IMR-90 (cell line): ENCODE measurements at regions not wholly inside any gene's neighbourhood (a gene's known extent, or its start where the extent isn't known, plus 50 kb on each side); places are given as distances from the start of the nearest gene placed in this dataset.

ENCODE experiments used
- ATAC-seq: fragments of 200-7000 bp; cut with Tn5 transposase; 2 replicates; pipeline ENCODE4 v1.9.1; 2020; ENCODE audit warnings: low read depth, mild to moderate bottlenecking, moderate library complexity
- BruUV-seq: library from RNA; stranded (reverse); fragments of 400-500 nt; replicated peaks from 2 replicates; lab custom pipeline; 2021; lab: Mats Ljungman, UMichigan
- CTCF ChIA-PET: fragments of 300-600 bp; formaldehyde crosslinking; extraction: SDS; loops from one replicate; lab custom pipeline; 2021; ENCODE audit warnings: antibody characterized with exemption; lab: Yijun Ruan, JAX
- POLR2A ChIA-PET: fragments of 300-600 bp; sonication (Branson Sonifier 250); formaldehyde crosslinking; loops from one replicate; lab custom pipeline; 2022; ENCODE audit warnings: antibody characterized with exemption; ENCODE audit not compliant: unreplicated experiment; lab: Charles Lee
- DNase-seq: peaks from one replicate; pipeline ENCODE4 v3.0.0; 2013
- H2AFZ ChIP-seq: replicated peaks from 2 replicates; pipeline ENCODE3; 2013; ENCODE audit warnings: low read length, mild to moderate bottlenecking; ENCODE audit not compliant: poor library complexity
- H2AK5ac ChIP-seq: 2 replicates; pipeline ENCODE4 v1.6.1; 2013; ENCODE audit warnings: low read depth, low read length, inconsistent platforms
- H2AK9ac ChIP-seq: replicated peaks from 2 replicates; pipeline ENCODE3; 2013; ENCODE audit warnings: mild to moderate bottlenecking, low read depth, low read length, moderate library complexity; ENCODE audit not compliant: poor library complexity
- H2BK120ac ChIP-seq: 2 replicates; pipeline ENCODE4 v1.6.1; 2013; ENCODE audit warnings: low read depth, low read length, inconsistent platforms
- H2BK15ac ChIP-seq: 3 replicates; pipeline ENCODE4 v1.6.1; 2013; ENCODE audit warnings: low read depth, low read length, inconsistent platforms
- H2BK20ac ChIP-seq: 2 replicates; pipeline ENCODE4 v1.6.1; 2013; ENCODE audit warnings: low read depth, mild to moderate bottlenecking, inconsistent platforms, low read length, moderate library complexity
- H2BK5ac ChIP-seq: 2 replicates; pipeline ENCODE4 v1.6.1; 2013; ENCODE audit warnings: mild to moderate bottlenecking, low read depth, low read length, inconsistent platforms; ENCODE audit not compliant: poor library complexity, severe bottlenecking
- H3K14ac ChIP-seq: replicated peaks from 2 replicates; pipeline ENCODE4 v1.6.1; 2013; ENCODE audit warnings: low read depth, low read length, inconsistent platforms
- H3K18ac ChIP-seq: 2 replicates; pipeline ENCODE4 v1.6.1; 2013; ENCODE audit warnings: low read depth, low read length, control low read depth
- H3K23ac ChIP-seq: 2 replicates; pipeline ENCODE4 v1.6.1; 2013; ENCODE audit warnings: low read depth, low read length, inconsistent platforms
- H3K27ac ChIP-seq: 2 replicates; pipeline ENCODE4 v1.5.1; 2013; ENCODE audit warnings: mild to moderate bottlenecking, control low read depth, low read length; ENCODE audit not compliant: insufficient read depth
- H3K27me3 ChIP-seq: 2 replicates; pipeline ENCODE4 v1.6.1; 2013; ENCODE audit warnings: low read length; ENCODE audit not compliant: control insufficient read depth, insufficient read depth
- H3K36me3 ChIP-seq: 2 replicates; pipeline ENCODE4 v1.6.1; 2013; ENCODE audit warnings: low read length, mixed read lengths; ENCODE audit not compliant: control insufficient read depth, insufficient read depth
- H3K4ac ChIP-seq: 2 replicates; pipeline ENCODE4 v1.6.1; 2013; ENCODE audit warnings: low read depth, low read length, inconsistent platforms
- H3K4me1 ChIP-seq: 2 replicates; pipeline ENCODE4 v1.6.1; 2013; ENCODE audit warnings: low read length, mixed read lengths; ENCODE audit not compliant: control insufficient read depth, insufficient read depth
- H3K4me2 ChIP-seq: 2 replicates; pipeline ENCODE4 v1.6.1; 2013; ENCODE audit warnings: low read depth, mild to moderate bottlenecking, control low read depth, low read length, moderate library complexity
- H3K4me3 ChIP-seq: 2 replicates; pipeline ENCODE4 v1.5.1; 2013; ENCODE audit warnings: low read depth, mild to moderate bottlenecking, control low read depth, low read length, moderate library complexity; ENCODE audit not compliant: insufficient read depth
- H3K56ac ChIP-seq: 2 replicates; pipeline ENCODE4 v1.6.1; 2013; ENCODE audit warnings: low read length, inconsistent platforms; ENCODE audit not compliant: insufficient read depth; ENCODE audit errors: extremely low read depth
- H3K79me1 ChIP-seq, 2 experiments: 2 replicates each; pipeline ENCODE4 v1.6.1; 2013; ENCODE audit warnings: low read length in 2 of 2, inconsistent platforms in 1 of 2, low read depth in 1 of 2
- H3K9ac ChIP-seq: 2 replicates; pipeline ENCODE4 v1.6.1; 2013; ENCODE audit warnings: low read depth, low read length, control low read depth
- H3K9me1 ChIP-seq: 2 replicates; pipeline ENCODE4 v1.6.1; 2013; ENCODE audit warnings: low read length, inconsistent platforms; ENCODE audit not compliant: insufficient read depth
- H3K9me3 ChIP-seq: 2 replicates; pipeline ENCODE4 v1.6.1; 2013; ENCODE audit warnings: low read length; ENCODE audit not compliant: control insufficient read depth, insufficient read depth
- H4K20me1 ChIP-seq: 2 replicates; pipeline ENCODE4 v1.6.1; 2013; ENCODE audit warnings: low read length, inconsistent platforms; ENCODE audit not compliant: insufficient read depth
- H4K5ac ChIP-seq: 2 replicates; pipeline ENCODE4 v1.6.1; 2013; ENCODE audit warnings: mild to moderate bottlenecking, low read depth, low read length, control low read depth
- H4K8ac ChIP-seq, 2 experiments: 2 replicates each; pipeline ENCODE4 v1.6.1; 2013; ENCODE audit warnings: low read depth in 2 of 2, low read length in 2 of 2, control low read depth in 1 of 2, inconsistent platforms in 1 of 2
- H4K91ac ChIP-seq: 2 replicates; pipeline ENCODE4 v1.6.1; 2013; ENCODE audit warnings: low read depth, low read length, inconsistent platforms; ENCODE audit not compliant: insufficient read depth
- BHLHE40 ChIP-seq: fragments of 150-350 bp; IDR thresholded peaks from 2 replicates; pipeline ENCODE4 v1.6.1; 2016; ENCODE audit warnings: mild to moderate bottlenecking, low read depth, low read length
- CEBPB ChIP-seq: IDR thresholded peaks from 2 replicates; pipeline ENCODE4 v1.6.1; 2012; ENCODE audit warnings: low read depth, low read length, improper control_type of control experiment
- CHD1 ChIP-seq: IDR thresholded peaks from 2 replicates; pipeline ENCODE4 v1.6.1; 2012; ENCODE audit warnings: low read depth, low read length, improper control_type of control experiment
- CTCF ChIP-seq: conservative IDR thresholded peaks from 2 replicates; pipeline ENCODE4 v1.5.1; 2012; ENCODE audit warnings: mild to moderate bottlenecking, low read depth, low read length, improper control_type of control experiment
- ELK1 ChIP-seq: fragments of 150-350 bp; IDR thresholded peaks from 2 replicates; pipeline ENCODE4 v1.6.1; 2016; ENCODE audit warnings: low read depth, mild to moderate bottlenecking, low read length, moderate library complexity, borderline replicate concordance
- FOS ChIP-seq: fragments of 150-350 bp; IDR thresholded peaks from 2 replicates; pipeline ENCODE4 v1.6.1; 2016; ENCODE audit warnings: low read depth, low read length
- MAZ ChIP-seq: IDR thresholded peaks from 2 replicates; pipeline ENCODE4 v1.6.1; 2012; ENCODE audit warnings: low read depth, mild to moderate bottlenecking, low read length, improper control_type of control experiment, moderate library complexity, borderline replicate concordance
- MXI1 ChIP-seq: IDR thresholded peaks from 2 replicates; pipeline ENCODE4 v1.6.1; 2012; ENCODE audit warnings: low read depth, mild to moderate bottlenecking, low read length, moderate library complexity, borderline replicate concordance
- NFE2L2 ChIP-seq: fragments of 150-350 bp; IDR thresholded peaks from 2 replicates; pipeline ENCODE4 v1.6.1; 2016; ENCODE audit warnings: low read depth, mild to moderate bottlenecking, low read length
- POLR2A ChIP-seq: IDR thresholded peaks from 2 replicates; pipeline ENCODE4 v1.6.1; 2012; ENCODE audit warnings: mild to moderate bottlenecking, low read depth, low read length
- RCOR1 ChIP-seq: IDR thresholded peaks from 2 replicates; pipeline ENCODE4 v1.6.1; 2012; ENCODE audit warnings: mild to moderate bottlenecking, low read length, improper control_type of control experiment; ENCODE audit not compliant: insufficient replicate concordance
- RFX5 ChIP-seq: IDR thresholded peaks from 2 replicates; pipeline ENCODE4 v1.8.0; 2012; ENCODE audit warnings: low read depth, mild to moderate bottlenecking, low read length, moderate library complexity
- SMC3 ChIP-seq: fragments of 150-350 bp; IDR thresholded peaks from 2 replicates; pipeline ENCODE4 v1.6.1; 2016; ENCODE audit warnings: low read depth, mild to moderate bottlenecking, antibody characterized with exemption, low read length, moderate library complexity
- USF2 ChIP-seq: fragments of 150-350 bp; IDR thresholded peaks from 2 replicates; pipeline ENCODE4 v1.6.1; 2017; ENCODE audit warnings: mild to moderate bottlenecking, antibody characterized with exemption, low read length, low read depth
- WGBS, 2 experiments: methylation state at CpG; one replicate each; pipeline versions ENCODE4 v1.1.5 to v1.1.7; 2013; ENCODE audit warnings: missing lambda C conversion rate in 2 of 2; ENCODE audit not compliant: insufficient read length in 1 of 2; ENCODE audit errors: extremely low coverage in 2 of 2; 5-methylcytosine and 5-hydroxymethylcytosine counted together
- dilution Hi-C: fragments of 300-500 bp; cut with HindIII; formaldehyde crosslinking; loops from one replicate; pipeline ENCODE4 v1.14.3; 2018; ENCODE audit warnings: low sequenced_read_pairs; ENCODE audit not compliant: unreplicated experiment
- in situ Hi-C: fragments of 300-500 bp; cut with MboI; formaldehyde crosslinking; loops from 3 replicates; pipeline ENCODE4 v1.14.3; 2019; ENCODE audit warnings: low sequenced_read_pairs, inconsistent platforms, mixed read lengths
- intact Hi-C: fragments of 100-400 bp; cut with micrococcal nuclease; formaldehyde crosslinking; loops from 2 replicates; pipeline ENCODE4 v1.10.0; 2022

- H3K56ac ChIP-seq: no peak overlapping the region
- no peaks in the 10 kb centered on the region for H3K79me1 ChIP-seq
- no peaks in the 10 kb centered on the region for H3K36me3 ChIP-seq
- DNase-seq (no peak), ATAC-seq (no peak)
- in situ Hi-C loops (no loop called here), dilution Hi-C loops (no loop called here), intact Hi-C loops (no loop called here)
- no peak overlapping the region for H3K14ac ChIP-seq
- H3K23ac ChIP-seq: no peak overlapping the region
- no peaks in the 10 kb centered on the region for H3K27me3 ChIP-seq
- H3K4me2 ChIP-seq: no peak overlapping the region
- H4K20me1 ChIP-seq: no peaks in the 10 kb centered on the region
- no CpG with 5 or more reads among the region's 8 CpGs for WGBS, 2 experiments
- no peak overlapping the region for H2AK5ac ChIP-seq
- H4K5ac ChIP-seq: no peak overlapping the region
- H3K9me1 ChIP-seq: no peaks in the 10 kb centered on the region
- H2BK15ac ChIP-seq: no peak overlapping the region
- ChIA-PET CTCF (no interaction called here), POLR2A (no interaction called here)
- no peaks in the 10 kb centered on the region for H3K4me1 ChIP-seq
- no peak overlapping the region for H2BK5ac ChIP-seq
- no peak overlapping the region for H3K4me3 ChIP-seq
- no peak overlapping the region for H3K9ac ChIP-seq
- no peak overlapping the region for H2AK9ac ChIP-seq
- H3K9me3 ChIP-seq: peaks cover 5% of the 10 kb centered on the region; the same call in 1 of the 2 replicates
- no peak overlapping the region for H2BK20ac ChIP-seq
- no peak overlapping the region for H4K91ac ChIP-seq
- no peak overlapping the region for H3K18ac ChIP-seq
- BruUV-seq: no TSS peak
- no peak overlapping the region for H2AFZ ChIP-seq
- H3K27ac ChIP-seq: no peak overlapping the region
- no peak overlapping the region for H4K8ac ChIP-seq
- TF ChIP-seq RFX5 (no peak), FOS (no peak), CEBPB (no peak), CHD1 (no peak), MXI1 (no peak), BHLHE40 (no peak), SMC3 (no peak), NFE2L2 (no peak), POLR2A (no peak), ELK1 (no peak), RCOR1 (no peak), MAZ (no peak), USF2 (no peak), CTCF (no peak)
- H2BK120ac ChIP-seq: no peak overlapping the region
- no peak overlapping the region for H3K4ac ChIP-seq
Measured at GRCh38 chrX:508163-508562, 121.5 kb upstream of the PPP2R3B start.
